GM12875 (cell line): ENCODE measurements at regions not wholly inside any gene's neighbourhood (a gene's known extent, or its start where the extent isn't known, plus 50 kb on each side); places are given as distances from the start of the nearest gene placed in this dataset.
"Not testable (repeated sequence)": the region's sequence is repeated elsewhere in the genome, so short reads cannot be mapped to it uniquely, and the experiment has no call there.

Source experiments
- H3K4me3 ChIP-seq: one replicate; pipeline ENCODE4 v1.5.1; 2011; ENCODE audit warnings: low read depth, low read length, control low read depth
- TF ChIP-seq, protein P1 (sequence below): IDR thresholded peaks from 2 replicates; pipeline ENCODE4 v1.5.1; 2011; ENCODE audit warnings: low read depth, mild to moderate bottlenecking, control low read depth, inconsistent platforms, low read length, moderate library complexity, borderline replicate concordance; ENCODE audit not compliant: insufficient read depth

DNA sequence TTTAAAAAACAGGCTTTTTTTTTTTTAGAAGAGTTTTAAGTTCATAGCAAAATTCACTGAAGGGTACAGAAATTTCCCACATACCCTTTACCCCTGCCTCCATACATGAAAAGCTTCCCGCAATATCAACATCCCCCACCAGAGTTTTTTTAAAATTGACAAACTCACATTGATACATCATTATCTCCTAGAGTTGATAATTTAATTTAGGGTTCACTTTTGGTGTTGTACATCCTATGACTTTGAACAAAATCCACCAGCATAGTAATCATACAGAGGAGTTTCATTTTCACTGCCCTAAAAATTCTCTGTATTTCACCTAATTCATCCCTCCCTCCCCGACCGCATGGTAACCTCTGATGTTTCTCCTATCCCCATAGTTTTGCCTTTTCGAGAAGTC is 53.6 kb upstream of the KCNK2 start:
- TF ChIP-seq, protein P1, sequence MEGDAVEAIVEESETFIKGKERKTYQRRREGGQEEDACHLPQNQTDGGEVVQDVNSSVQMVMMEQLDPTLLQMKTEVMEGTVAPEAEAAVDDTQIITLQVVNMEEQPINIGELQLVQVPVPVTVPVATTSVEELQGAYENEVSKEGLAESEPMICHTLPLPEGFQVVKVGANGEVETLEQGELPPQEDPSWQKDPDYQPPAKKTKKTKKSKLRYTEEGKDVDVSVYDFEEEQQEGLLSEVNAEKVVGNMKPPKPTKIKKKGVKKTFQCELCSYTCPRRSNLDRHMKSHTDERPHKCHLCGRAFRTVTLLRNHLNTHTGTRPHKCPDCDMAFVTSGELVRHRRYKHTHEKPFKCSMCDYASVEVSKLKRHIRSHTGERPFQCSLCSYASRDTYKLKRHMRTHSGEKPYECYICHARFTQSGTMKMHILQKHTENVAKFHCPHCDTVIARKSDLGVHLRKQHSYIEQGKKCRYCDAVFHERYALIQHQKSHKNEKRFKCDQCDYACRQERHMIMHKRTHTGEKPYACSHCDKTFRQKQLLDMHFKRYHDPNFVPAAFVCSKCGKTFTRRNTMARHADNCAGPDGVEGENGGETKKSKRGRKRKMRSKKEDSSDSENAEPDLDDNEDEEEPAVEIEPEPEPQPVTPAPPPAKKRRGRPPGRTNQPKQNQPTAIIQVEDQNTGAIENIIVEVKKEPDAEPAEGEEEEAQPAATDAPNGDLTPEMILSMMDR, result no peak
- H3K4me3 ChIP-seq, result no peak overlapping the region

DNA sequence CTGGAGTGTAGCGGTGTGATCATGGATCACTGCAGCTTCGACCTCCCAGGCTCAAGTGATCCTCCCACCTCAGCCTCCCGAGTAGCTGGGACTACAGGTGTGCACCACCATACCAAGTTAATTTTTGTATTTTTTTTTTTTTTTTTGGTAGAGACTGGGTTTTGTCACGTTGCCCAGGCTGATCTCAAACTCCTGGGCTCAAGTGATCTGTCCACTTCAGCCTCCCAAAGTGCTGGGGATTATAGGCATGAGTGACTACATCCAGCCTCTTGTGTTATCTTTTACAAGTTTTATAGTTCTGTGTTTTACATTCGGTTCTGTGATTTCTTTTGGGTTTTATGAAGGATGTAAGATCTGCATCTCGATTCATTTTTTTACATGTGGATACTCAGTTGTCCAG is 52.0 kb upstream of the KCNK2 start:
- H3K4me3 ChIP-seq, result not testable (repeated sequence)

DNA sequence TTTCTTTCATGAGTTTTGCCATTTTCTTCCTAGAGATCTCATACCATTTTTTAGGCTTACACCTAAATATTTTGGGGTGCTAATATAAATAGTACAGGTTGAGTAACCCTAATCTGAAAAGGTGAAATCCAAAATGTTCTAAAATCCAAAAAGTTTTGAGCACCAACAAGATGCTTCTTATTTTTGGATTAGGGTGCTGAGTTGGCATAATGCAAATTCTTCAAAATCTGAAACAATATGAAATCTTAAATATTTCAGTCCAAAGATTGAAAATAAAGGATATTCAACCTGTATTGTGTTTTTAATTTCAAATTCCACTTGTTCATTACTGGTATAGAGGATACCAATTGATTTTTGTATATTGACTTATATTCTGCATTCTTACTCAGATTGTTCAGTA is 51.1 kb upstream of the KCNK2 start:
- TF ChIP-seq, protein P1, result no peak
- no peak overlapping the region for H3K4me3 ChIP-seq
